LNCaP clone FGC (cell line): ENCODE measurements at regions not wholly inside any gene's neighbourhood (a gene's known extent, or its start where the extent isn't known, plus 50 kb on each side); places are given as distances from the start of the nearest gene placed in this dataset.
A peak's percentile ranks its signal among the peaks of the same experiment; 100 is the strongest.

Experiments
- DNase-seq: peaks from one replicate; pipeline ENCODE4 v3.0.0-alpha.2; 2011; ENCODE audit warnings: low read depth
- H3K4me3 ChIP-seq: 2 replicates; pipeline ENCODE4 v1.5.1; 2011; ENCODE audit warnings: mild to moderate bottlenecking, low read depth, low read length, control low read depth
- CTCF ChIP-seq: IDR thresholded peaks from 2 replicates; pipeline ENCODE4 v1.5.1; 2012; ENCODE audit warnings: mild to moderate bottlenecking; ENCODE audit not compliant: control insufficient read depth, insufficient read depth; ENCODE audit errors: extremely low read depth

GRCh38 chr11:134759855-134760254 is 347.8 kb upstream of the B3GAT1 start:
- no peak overlapping the region for H3K4me3 ChIP-seq
- no peak for TF ChIP-seq CTCF
- no peak for DNase-seq

- peak; percentile 10 for DNase-seq
- no peak overlapping the region for H3K4me3 ChIP-seq
- TF ChIP-seq CTCF = no peak
Observed at GRCh38 chr11:134759274-134759673, 347.2 kb upstream of the B3GAT1 start.

GRCh38 chr11:134758342-134758931 is 346.4 kb upstream of the B3GAT1 start:
- H3K4me3 ChIP-seq = no peak overlapping the region
- no peak for DNase-seq
- TF ChIP-seq CTCF = no peak

GRCh38 chr11:134757633-134758032 is 345.6 kb upstream of the B3GAT1 start:
- no peak overlapping the region for H3K4me3 ChIP-seq
- DNase-seq = no peak
- no peak for TF ChIP-seq CTCF

GRCh38 chr11:134756811-134757540 is 344.9 kb upstream of the B3GAT1 start:
- DNase-seq = no peak
- H3K4me3 ChIP-seq = no peak overlapping the region
- no peak for TF ChIP-seq CTCF

GRCh38 chr11:134755535-134755934 is 343.5 kb upstream of the B3GAT1 start:
- no peak for TF ChIP-seq CTCF
- DNase-seq = no peak
- no peak overlapping the region for H3K4me3 ChIP-seq
